ENCODE measurements at regions not wholly inside any gene's neighbourhood (a gene's known extent, or its start where the extent isn't known, plus 50 kb on each side); places are given as distances from the start of the nearest gene placed in this dataset.

DNA sequence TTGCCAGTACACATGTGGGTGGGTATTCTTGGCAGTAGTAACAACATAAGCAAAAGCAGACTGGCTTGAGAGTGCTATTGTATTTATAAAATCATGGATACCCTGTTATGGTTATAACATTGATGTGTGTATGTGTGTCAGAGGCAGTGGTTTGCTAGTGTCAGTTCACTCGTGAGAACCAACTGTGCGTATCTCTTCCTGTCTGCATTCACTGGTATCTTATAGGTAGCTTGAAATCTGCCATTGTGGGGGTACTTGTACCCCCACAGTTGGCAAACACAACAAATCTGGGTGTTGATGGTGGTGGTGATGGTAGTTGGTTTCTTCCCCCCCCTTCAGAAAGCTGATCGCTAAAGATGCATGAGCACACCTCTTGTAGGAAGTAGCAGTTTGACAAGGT, 355.8 kb upstream of the SATB1 start:
- TF ChIP-seq, protein P1, sequence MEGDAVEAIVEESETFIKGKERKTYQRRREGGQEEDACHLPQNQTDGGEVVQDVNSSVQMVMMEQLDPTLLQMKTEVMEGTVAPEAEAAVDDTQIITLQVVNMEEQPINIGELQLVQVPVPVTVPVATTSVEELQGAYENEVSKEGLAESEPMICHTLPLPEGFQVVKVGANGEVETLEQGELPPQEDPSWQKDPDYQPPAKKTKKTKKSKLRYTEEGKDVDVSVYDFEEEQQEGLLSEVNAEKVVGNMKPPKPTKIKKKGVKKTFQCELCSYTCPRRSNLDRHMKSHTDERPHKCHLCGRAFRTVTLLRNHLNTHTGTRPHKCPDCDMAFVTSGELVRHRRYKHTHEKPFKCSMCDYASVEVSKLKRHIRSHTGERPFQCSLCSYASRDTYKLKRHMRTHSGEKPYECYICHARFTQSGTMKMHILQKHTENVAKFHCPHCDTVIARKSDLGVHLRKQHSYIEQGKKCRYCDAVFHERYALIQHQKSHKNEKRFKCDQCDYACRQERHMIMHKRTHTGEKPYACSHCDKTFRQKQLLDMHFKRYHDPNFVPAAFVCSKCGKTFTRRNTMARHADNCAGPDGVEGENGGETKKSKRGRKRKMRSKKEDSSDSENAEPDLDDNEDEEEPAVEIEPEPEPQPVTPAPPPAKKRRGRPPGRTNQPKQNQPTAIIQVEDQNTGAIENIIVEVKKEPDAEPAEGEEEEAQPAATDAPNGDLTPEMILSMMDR (IDR thresholded peaks at IDR 0.05; ENCODE audit: low read depth, low read length, missing control alignments): no peak
- no peak overlapping the region for H3K4me3 ChIP-seq (ENCODE audit: low read depth, low read length)
- DNase-seq (ENCODE audit: low read depth): no peak

DNA sequence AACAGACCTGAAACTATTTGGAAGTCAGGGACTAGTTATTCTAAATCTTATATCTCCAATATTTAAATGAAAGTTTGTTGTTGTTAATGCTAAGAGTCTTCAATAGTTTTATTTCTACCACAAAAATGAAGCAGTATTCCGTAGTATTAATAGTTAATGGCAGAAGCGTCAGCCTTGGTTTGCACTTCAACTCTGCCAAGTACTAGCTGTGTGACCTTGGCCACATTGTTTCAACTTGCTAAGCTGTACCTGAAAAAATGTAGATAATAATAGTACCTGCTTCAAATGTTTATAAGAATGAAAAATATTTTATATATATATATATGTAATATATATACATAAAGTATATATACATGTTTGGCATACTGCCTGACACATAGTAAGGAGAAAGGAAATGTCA, 354.6 kb upstream of the SATB1 start:
- TF ChIP-seq, protein P1 (IDR thresholded peaks at IDR 0.05; ENCODE audit: low read depth, low read length, missing control alignments): no peak
- DNase-seq (ENCODE audit: low read depth): no peak
- no peak overlapping the region for H3K4me3 ChIP-seq (ENCODE audit: low read depth, low read length)

DNA sequence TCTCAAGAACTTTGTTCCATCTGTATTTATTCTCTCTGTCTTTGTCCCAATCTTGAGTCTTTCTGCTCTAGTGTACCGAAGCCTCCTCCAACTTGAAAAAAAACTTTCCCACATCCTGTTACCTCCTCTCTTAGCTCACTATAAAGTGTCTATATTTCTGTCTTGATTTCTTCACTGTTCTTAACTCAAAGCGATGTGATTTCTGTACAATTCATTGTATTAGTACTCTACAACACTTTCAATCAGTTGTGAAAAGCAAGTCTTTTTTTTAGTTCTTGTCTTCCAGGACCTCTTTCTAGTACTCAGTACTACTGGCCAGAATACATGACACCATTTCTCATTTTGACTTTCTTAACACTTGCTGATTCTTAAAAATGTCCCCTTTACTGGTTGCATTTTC, 353.5 kb upstream of the SATB1 start:
- TF ChIP-seq, protein P1 (IDR thresholded peaks at IDR 0.05; ENCODE audit: low read depth, low read length, missing control alignments): no peak
- no peak overlapping the region for H3K4me3 ChIP-seq (ENCODE audit: low read depth, low read length)
- DNase-seq (ENCODE audit: low read depth): no peak

DNA sequence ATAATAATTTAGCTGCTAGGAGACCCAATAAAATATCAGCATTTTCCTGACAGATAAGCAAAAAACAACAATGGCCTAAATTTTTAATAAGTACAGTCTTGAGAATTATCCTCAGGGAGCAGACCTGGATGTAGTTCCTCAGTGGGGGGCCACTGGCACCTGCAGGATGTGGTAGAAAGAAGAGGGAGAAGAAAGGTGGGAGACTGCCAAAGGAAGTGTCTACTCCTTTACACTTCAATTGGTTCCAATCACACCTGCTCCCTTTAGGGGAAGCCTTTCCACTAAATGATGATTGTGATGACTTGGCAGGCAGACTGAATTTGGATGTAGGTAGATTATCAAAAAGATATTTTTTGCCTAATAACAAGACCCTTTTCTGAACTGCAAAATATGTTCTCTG, 353.0 kb upstream of the SATB1 start:
- TF ChIP-seq, protein P1 (IDR thresholded peaks at IDR 0.05; ENCODE audit: low read depth, low read length, missing control alignments): no peak
- H3K4me3 ChIP-seq (ENCODE audit: low read depth, low read length): no peak overlapping the region
- no peak for DNase-seq (ENCODE audit: low read depth)

DNA sequence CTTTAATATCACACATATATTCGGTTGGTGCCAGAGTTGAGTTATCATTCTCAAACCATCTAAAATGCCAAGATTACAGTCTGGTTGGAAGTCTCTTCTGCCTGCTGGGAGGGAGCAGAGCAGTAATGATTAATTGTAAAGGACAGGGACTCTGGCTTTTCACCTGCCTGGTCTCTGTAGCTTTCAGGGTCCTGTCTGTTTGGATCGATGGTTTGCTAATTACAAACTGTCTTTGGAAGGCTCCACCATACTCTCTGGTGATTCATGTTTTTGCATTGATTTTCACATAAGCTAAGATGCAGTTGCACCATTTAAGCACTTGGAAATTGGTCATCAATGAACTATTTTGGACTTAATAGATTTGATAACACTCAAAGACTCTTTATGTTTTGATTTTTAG, 350.4 kb upstream of the SATB1 start:
- no peak for DNase-seq (ENCODE audit: low read depth)
- TF ChIP-seq, protein P1 (IDR thresholded peaks at IDR 0.05; ENCODE audit: low read depth, low read length, missing control alignments): no peak

DNA sequence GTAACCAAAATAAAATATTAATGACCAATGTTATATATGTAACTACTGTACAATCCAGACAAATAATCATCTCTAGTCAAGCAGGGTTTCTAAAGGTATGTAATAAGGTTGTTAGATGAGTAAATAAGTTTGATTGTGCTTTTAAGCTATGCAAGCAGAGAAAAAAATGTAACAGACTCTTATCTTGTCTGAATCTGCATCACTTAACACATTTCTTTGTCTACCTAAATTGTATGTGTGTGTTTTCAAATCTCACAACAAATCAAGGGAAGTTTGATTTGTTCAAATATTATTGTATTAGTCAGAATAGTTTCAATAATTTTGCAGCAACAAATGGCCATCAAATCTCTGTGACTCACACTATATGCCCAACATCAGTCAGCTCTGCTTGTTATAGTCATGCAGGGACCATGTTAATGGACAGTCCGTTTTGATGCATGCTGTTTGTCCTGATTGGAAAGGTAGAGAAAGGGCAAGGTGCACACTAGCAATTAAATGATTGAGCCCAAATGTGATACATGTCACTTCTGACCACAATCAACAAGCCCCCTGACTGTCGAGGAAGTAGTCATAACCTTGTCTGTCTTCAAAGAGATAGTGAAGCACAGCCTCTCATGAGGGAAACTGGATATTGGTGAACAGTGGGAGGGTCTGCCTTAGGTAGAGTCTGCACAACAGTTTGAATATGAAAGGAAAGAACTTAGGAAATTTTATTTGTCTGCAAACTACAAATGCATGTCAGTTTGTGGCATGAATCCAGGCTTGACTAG, 349.4 kb upstream of the SATB1 start:
- TF ChIP-seq, protein P1 (IDR thresholded peaks at IDR 0.05; ENCODE audit: low read depth, low read length, missing control alignments): no peak
- no peak overlapping the region for H3K4me3 ChIP-seq (ENCODE audit: low read depth, low read length)
- no peak for DNase-seq (ENCODE audit: low read depth)

More for the DNA sequence above, 350.4 kb upstream of the SATB1 start:
- no peak overlapping the region for H3K4me3 ChIP-seq (ENCODE audit: low read depth, low read length)

All from GM12864 (cell line).